Erythroblast (primary cell): ENCODE measurements at regions not wholly inside any gene's neighbourhood (a gene's known extent, or its start where the extent isn't known, plus 50 kb on each side); places are given as distances from the start of the nearest gene placed in this dataset.

Experiments used
- DNase-seq, 2 experiments: peaks; one replicate each; lab custom pipeline; 2025; lab: John Stamatoyannopoulos, UW
- GATA1 ChIP-seq: IDR thresholded peaks from 2 replicates; pipeline ENCODE4 v1.6.1; 2011; ENCODE audit warnings: low read depth, mild to moderate bottlenecking, control low read depth, low read length, moderate library complexity
- POLR2A ChIP-seq: IDR thresholded peaks from 2 replicates; pipeline ENCODE4 v1.6.1; 2011; ENCODE audit warnings: mild to moderate bottlenecking, low read length

DNA sequence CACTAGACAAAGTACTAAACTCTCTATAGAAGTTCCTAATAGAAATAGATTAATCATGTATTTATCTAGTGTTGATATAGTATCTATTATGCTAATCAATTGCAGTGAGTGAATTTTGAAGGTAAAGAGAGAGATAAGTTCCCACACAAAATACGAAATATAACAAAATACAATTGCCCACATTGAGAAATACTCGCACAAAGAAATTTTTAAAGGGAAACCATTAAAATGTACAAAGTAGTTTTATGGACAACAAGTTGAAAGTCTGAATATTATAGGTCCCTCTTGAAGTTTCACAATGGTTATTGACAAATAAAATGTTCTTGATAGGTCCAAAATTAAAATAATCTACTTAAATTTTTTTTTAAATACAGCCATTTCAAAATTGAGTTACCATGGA is 1031.1 kb downstream of the SORCS1 start:
- TF ChIP-seq GATA1 (no peak), POLR2A (no peak)
- no peak for DNase-seq

GRCh38 chr10:106132956-106133355 is 1031.5 kb downstream of the SORCS1 start:
- TF ChIP-seq GATA1 (no peak), POLR2A (no peak)

GRCh38 chr10:106114656-106115186 is 1049.8 kb downstream of the SORCS1 start:
- no peak for TF ChIP-seq GATA1
- no peak for TF ChIP-seq POLR2A
- DNase-seq: no peak

More at GRCh38 chr10:106132956-106133355, 1031.5 kb downstream of the SORCS1 start:
- DNase-seq: no peak

DNA sequence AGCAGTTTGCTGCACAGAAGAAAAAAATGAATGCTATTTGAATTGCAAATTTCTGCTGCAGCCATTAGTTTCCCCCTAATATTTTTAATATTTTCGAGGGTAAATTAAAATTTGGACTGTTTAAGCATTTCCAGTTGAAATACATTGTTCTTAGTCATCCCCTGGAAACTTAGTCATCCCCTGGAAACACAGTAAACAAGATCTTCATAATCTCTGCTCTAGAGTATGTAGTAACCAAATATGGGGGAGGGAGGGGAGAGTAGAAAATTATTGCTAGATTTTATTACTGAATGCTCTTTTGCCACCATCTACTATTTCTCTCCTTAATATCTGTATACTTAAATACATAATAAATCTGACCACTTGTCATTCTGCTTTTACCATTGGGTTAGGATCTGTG is 1053.3 kb downstream of the SORCS1 start:
- TF ChIP-seq POLR2A: no peak
- TF ChIP-seq GATA1: no peak
- no peak for DNase-seq

DNA sequence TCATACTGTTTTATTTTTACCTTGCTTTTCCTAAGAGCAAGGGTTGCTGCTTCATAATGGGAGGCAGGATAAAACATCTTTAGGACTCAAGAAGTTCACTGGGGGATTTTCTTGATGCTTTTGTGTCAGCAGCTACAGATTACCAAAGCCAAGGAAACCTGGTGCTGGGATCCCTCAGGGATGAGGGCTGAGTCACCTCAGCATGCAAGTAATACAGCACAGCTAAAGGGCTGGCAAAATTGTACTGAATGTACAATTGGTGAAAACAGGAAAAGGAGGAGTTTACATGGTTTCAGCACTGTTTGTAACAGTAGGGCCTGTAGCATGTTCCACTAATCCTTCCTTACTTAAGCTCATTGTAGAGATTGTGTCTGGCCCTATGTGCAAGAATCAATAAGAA is 1056.8 kb downstream of the SORCS1 start:
- TF ChIP-seq POLR2A (no peak), GATA1 (no peak)
- no peak for DNase-seq

DNA sequence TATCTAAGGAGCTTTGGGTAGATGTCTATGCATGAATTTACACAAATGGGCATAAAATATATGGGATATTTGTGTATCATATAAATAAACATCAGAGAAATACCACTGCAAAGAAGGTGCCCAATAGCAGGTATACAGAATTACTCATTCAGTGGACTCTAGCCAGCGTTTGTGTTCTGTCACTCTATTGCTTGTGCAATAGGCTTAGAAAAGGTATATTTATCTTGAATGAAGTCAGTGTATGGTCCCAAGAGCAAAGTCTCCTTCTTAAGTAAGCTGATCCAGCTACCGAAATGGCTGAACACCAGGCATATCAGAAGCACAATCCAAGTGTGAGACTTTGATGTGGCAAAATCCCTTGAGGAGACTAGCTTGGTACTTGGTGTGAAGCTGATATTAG is 1058.4 kb downstream of the SORCS1 start:
- no peak for DNase-seq
- TF ChIP-seq POLR2A (no peak), GATA1 (no peak)

- DNase-seq: no peak
- TF ChIP-seq GATA1: no peak
- no peak for TF ChIP-seq POLR2A
These were observed 1074.7 kb downstream of the SORCS1 start for GRCh38 chr10:106089855-106090254.

- no peak for DNase-seq
- no peak for TF ChIP-seq POLR2A
- no peak for TF ChIP-seq GATA1
These were observed 1078.1 kb downstream of the SORCS1 start for GRCh38 chr10:106086391-106086790.

DNA sequence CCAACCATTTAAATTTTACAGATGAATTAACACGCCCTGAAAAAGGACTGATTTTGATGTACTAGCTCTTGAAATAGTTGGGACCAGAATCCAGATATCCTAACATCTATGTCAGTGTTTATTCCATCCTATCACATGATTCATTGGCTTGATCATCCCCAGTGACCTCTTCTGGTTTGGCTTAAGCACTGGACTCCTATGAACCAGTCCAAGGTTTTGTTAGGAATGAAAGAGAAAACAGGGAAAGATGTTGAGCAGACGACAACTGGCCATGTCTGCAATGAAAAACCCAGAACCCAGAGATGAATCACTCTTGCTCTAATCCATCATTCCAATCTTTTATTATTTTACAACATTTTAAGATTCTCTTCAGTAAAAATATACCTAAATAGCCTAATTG is 1080.9 kb downstream of the SORCS1 start:
- TF ChIP-seq GATA1: no peak
- TF ChIP-seq POLR2A: no peak
- no peak for DNase-seq

DNA sequence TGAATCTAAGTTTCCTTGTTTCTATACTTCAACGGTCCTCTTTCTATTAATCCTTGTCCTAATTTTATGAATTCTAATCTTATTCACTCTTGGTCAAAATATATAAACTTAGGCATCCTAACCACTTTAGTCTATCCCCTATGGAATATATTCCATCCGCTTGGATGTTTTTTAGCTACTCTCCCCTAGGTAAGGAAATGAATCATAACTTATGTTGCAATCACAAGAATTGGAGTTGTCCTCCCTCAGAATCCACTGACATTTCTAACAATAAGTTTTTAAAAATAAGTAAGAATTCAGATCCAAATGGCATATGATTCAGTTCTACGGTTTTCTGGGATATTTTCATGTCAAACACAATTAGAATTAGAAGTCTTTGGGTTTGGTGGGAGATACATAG is 1081.6 kb downstream of the SORCS1 start:
- TF ChIP-seq POLR2A: no peak
- no peak for TF ChIP-seq GATA1

DNA sequence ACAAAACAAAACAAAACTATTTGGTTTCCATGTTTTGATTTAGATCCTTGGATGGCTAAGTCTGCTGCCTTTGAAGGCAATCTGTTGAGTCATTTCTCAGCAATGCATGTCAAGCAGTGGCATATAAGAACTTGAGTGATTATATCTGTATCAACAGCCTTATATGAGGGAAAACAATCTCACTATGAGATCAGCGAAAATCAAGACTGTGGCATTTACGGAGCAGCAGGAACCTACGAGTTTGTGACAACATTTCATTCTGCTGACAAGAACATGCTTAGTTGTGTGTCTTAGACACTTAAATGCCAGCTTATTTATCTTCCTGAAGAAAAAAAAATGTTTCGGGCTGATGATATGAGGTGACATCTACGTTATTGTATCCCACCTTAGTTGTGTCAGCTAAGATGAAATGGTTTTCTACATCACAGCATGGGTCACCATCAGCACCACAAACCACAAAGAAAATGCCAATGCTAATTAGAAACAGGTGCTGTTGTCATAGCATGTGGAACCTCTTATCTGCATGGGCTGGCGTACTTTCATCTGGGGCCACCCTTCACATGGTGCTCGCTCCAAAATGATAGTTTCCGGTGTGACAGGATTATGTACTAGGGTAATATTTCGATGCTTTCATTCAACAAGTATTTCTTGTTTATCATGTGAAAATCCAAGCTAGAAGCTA is 1085.5 kb downstream of the SORCS1 start:
- TF ChIP-seq GATA1 (no peak), POLR2A (no peak)
- DNase-seq: no peak

More for the DNA sequence above, 1081.6 kb downstream of the SORCS1 start:
- no peak for DNase-seq

DNA sequence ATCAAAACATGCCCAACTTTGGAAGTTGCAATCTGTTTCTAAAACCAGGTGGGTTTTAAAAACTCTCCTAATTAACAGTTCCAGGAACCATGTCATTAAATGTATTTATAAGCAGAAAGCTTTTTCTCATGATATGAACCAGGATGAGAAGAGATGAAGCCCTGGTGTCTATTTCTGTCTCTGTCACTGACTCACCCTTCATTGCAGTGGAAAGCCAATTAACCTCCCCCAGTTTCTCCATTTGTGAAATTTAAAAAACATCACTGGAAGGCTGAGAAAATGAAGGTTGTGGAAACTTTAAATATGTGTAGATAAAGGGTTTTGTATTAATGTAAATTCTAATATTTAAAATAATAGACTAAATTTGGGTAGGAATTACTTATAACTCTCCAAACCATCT is 1088.0 kb downstream of the SORCS1 start:
- TF ChIP-seq GATA1 (no peak), POLR2A (no peak)
- DNase-seq: no peak

DNA sequence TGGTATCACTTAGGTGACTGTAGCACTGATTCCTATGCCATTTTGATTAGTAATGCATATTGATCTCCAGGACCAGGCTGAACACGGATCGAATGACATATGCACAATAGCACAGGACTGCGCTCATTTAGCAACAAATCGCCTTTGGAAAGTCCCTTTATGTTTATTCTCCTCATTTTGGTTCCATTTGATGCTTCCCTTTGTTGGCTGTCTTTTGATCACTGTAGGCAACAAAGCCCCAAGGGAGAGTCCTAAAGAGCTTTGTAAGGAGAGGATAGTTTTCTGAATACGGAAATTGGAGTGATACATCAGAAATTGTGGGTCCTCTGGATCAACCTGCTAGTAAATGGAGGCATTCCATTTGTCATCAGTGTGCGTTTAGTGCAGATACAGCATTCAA is 1111.4 kb downstream of the SORCS1 start:
- no peak for DNase-seq
- TF ChIP-seq POLR2A (no peak), GATA1 (no peak)

DNA sequence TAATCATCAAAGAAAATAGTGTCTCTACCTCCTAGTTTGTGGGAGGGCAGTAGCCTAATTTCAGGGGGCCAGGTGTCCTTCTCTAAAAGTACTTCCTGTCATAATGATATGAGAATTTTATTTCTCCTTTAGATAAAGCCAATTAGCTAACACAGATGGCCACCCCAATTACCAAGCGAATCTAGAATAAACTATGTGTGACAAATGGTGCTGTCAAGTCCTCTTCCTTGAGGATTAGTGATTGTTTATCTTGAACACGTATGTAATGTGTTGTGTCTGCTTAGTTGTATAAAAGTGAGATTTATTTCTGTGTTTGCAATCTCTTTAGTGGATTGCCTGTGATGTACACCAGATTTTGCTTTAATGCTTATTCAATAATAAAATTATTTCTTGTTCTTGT is 1120.0 kb downstream of the SORCS1 start:
- TF ChIP-seq GATA1: no peak
- TF ChIP-seq POLR2A: no peak
- no peak for DNase-seq

DNA sequence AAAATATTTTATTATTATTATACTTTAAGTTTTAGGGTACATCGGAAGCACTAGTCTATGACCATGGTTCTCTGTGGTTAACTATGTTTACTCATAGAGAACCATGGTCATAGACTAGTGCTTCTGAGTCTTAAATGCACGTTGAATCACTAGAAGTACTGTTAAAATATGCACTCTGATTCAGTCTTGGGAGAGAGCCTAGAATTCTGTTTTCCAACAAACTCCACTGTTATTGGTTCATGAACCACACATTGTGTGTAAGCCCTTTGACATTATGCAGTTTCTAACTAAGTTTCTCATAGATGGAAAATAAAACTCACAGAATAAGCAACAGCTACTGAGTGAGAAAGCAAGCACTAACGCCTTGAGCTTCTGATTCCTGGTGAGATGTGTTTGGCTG is 1120.6 kb downstream of the SORCS1 start:
- no peak for DNase-seq

DNA sequence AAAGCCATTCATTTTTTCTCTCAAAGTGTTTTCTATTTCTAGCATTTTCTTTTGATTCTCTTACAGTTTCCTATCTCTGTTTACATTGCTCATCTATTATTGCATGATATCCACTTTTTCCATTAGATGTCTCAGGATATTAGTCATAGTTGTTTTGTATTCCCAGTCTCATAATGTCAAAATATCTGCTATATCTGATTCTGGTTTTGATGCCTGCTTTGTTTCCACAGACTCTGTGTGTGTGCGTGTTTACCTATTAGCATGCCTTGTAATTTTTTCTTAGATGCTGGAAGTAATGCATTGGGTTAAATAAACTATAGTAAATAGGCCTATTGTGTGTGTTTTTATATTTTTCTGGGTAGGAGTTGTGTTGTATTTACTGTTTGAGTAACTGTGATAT is 1126.3 kb downstream of the SORCS1 start:
- TF ChIP-seq POLR2A (no peak), GATA1 (no peak)
- no peak for DNase-seq

More for the DNA sequence above, 1120.6 kb downstream of the SORCS1 start:
- no peak for TF ChIP-seq POLR2A
- TF ChIP-seq GATA1: no peak
